ENCODE measurements at regions not wholly inside any gene's neighbourhood (a gene's known extent, or its start where the extent isn't known, plus 50 kb on each side); places are given as distances from the start of the nearest gene placed in this dataset.

DNA sequence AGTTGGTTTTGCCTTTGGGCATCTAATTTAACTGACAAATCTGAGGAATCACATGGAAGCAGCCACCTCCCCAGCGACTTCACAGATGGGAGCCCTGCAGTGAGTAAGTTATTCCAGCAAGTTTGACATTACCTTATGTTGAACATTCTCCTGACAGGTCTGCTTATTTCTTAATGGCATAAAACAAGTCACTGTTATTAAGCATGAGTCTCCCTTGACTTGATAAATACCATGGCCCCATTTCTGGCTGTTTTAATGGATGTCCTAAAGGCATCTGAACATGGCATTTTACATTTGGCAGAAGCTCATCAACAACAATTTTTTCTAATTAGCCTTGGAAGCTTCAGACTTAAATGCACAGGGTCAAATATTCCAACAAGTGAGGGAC is 92.6 kb upstream of the CREB1 start:
- Histone ChIP-seq H2BK5ac (ENCODE audit: low read depth, low read length, poor library complexity, severe bottlenecking) (no peak overlapping the region), H3K4me2 (ENCODE audit: low read depth, low read length) (no peak overlapping the region), H3K4me1 (ENCODE audit: control insufficient read depth, insufficient read depth, low read length) (peaks cover 2% of the 10 kb centered on the region; the same call in 1 of the 2 replicates), H3K27me3 (ENCODE audit: control insufficient read depth, insufficient read depth, low read length) (no peaks in the 10 kb centered on the region), H3K36me3 (ENCODE audit: control insufficient read depth, insufficient read depth, low read length) (no peaks in the 10 kb centered on the region), H3K56ac (ENCODE audit: extremely low read depth, insufficient read depth, low read length) (no peak overlapping the region), H4K8ac (ENCODE audit: low read depth in 2 of 2, low read length in 2 of 2) (no peak overlapping the region), H2BK20ac (ENCODE audit: low read depth, low read length) (no peak overlapping the region), H4K91ac (ENCODE audit: insufficient read depth, low read depth, low read length) (no peak overlapping the region), H3K9me3 (ENCODE audit: control insufficient read depth, insufficient read depth, low read length) (no peaks in the 10 kb centered on the region), H4K5ac (ENCODE audit: low read depth, low read length) (no peak overlapping the region), H2BK120ac (ENCODE audit: low read depth, low read length) (no peak overlapping the region), H3K4ac (ENCODE audit: low read depth, low read length) (no peak overlapping the region), H2AK9ac (replicated peaks; ENCODE audit: low read depth, low read length, poor library complexity) (no peak overlapping the region), H3K9ac (ENCODE audit: low read depth, low read length) (no peak overlapping the region), H3K27ac (ENCODE audit: insufficient read depth, low read length) (no peak overlapping the region), H2AK5ac (ENCODE audit: low read depth, low read length) (no peak overlapping the region), H3K14ac (replicated peaks; ENCODE audit: low read depth, low read length) (no peak overlapping the region), H2AFZ (replicated peaks; ENCODE audit: low read length, poor library complexity) (no peak overlapping the region), H4K20me1 (ENCODE audit: insufficient read depth, low read length) (no peaks in the 10 kb centered on the region), H3K4me3 (ENCODE audit: insufficient read depth, low read depth, low read length) (no peak overlapping the region), H2BK15ac (ENCODE audit: low read depth, low read length) (no peak overlapping the region), H3K9me1 (ENCODE audit: insufficient read depth, low read length) (no peaks in the 10 kb centered on the region), H3K23ac (ENCODE audit: low read depth, low read length) (no peak overlapping the region), H3K18ac (ENCODE audit: low read depth, low read length) (no peak overlapping the region), H3K79me1 (ENCODE audit: low read depth in 1 of 2, low read length in 2 of 2) (no peaks in the 10 kb centered on the region)
- in situ Hi-C loops (cut with MboI; ENCODE audit: low sequenced_read_pairs) (no loop called here), dilution Hi-C loops (cut with HindIII; ENCODE audit: low sequenced_read_pairs, unreplicated experiment) (no loop called here), intact Hi-C loops (cut with micrococcal nuclease) (no loop called here)
- POLR2A ChIA-PET (ENCODE audit: unreplicated experiment) = no interaction called here
- ATAC-seq (ENCODE audit: low read depth) = no peak
- BruUV-seq (replicated peaks) = no TSS peak
- no peak for DNase-seq
- TF ChIP-seq, protein P1, sequence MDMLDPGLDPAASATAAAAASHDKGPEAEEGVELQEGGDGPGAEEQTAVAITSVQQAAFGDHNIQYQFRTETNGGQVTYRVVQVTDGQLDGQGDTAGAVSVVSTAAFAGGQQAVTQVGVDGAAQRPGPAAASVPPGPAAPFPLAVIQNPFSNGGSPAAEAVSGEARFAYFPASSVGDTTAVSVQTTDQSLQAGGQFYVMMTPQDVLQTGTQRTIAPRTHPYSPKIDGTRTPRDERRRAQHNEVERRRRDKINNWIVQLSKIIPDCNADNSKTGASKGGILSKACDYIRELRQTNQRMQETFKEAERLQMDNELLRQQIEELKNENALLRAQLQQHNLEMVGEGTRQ (IDR thresholded peaks at IDR 0.05; ENCODE audit: low read depth, low read length) = no peak
- no peak for TF ChIP-seq MAFK (IDR thresholded peaks at IDR 0.05; ENCODE audit: low read depth, low read length)
- TF ChIP-seq MXI1 (IDR thresholded peaks at IDR 0.05; ENCODE audit: borderline replicate concordance, low read depth, low read length) = no peak
- TF ChIP-seq MAZ (IDR thresholded peaks at IDR 0.05; ENCODE audit: borderline replicate concordance, low read depth, low read length) = no peak
- no peak for TF ChIP-seq CHD1 (IDR thresholded peaks at IDR 0.05; ENCODE audit: low read depth, low read length)
- TF ChIP-seq, protein P2, sequence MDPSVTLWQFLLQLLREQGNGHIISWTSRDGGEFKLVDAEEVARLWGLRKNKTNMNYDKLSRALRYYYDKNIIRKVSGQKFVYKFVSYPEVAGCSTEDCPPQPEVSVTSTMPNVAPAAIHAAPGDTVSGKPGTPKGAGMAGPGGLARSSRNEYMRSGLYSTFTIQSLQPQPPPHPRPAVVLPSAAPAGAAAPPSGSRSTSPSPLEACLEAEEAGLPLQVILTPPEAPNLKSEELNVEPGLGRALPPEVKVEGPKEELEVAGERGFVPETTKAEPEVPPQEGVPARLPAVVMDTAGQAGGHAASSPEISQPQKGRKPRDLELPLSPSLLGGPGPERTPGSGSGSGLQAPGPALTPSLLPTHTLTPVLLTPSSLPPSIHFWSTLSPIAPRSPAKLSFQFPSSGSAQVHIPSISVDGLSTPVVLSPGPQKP (IDR thresholded peaks at IDR 0.05; ENCODE audit: borderline replicate concordance, low read depth, low read length) = no peak
- no peak for TF ChIP-seq POLR2A (IDR thresholded peaks at IDR 0.05; ENCODE audit: low read depth, low read length)
- TF ChIP-seq, protein P3, sequence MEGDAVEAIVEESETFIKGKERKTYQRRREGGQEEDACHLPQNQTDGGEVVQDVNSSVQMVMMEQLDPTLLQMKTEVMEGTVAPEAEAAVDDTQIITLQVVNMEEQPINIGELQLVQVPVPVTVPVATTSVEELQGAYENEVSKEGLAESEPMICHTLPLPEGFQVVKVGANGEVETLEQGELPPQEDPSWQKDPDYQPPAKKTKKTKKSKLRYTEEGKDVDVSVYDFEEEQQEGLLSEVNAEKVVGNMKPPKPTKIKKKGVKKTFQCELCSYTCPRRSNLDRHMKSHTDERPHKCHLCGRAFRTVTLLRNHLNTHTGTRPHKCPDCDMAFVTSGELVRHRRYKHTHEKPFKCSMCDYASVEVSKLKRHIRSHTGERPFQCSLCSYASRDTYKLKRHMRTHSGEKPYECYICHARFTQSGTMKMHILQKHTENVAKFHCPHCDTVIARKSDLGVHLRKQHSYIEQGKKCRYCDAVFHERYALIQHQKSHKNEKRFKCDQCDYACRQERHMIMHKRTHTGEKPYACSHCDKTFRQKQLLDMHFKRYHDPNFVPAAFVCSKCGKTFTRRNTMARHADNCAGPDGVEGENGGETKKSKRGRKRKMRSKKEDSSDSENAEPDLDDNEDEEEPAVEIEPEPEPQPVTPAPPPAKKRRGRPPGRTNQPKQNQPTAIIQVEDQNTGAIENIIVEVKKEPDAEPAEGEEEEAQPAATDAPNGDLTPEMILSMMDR (conservative IDR thresholded peaks at IDR 0.05; ENCODE audit: low read depth, low read length) = no peak
- no peak for TF ChIP-seq NFE2L2 (IDR thresholded peaks at IDR 0.05; ENCODE audit: low read depth, low read length)
- no peak for TF ChIP-seq BHLHE40 (IDR thresholded peaks at IDR 0.05; ENCODE audit: low read depth, low read length)
- TF ChIP-seq RFX5 (IDR thresholded peaks at IDR 0.05; ENCODE audit: low read depth, low read length) = no peak
- no peak for TF ChIP-seq RCOR1 (IDR thresholded peaks at IDR 0.05; ENCODE audit: insufficient replicate concordance, low read length)
- TF ChIP-seq FOS (IDR thresholded peaks at IDR 0.05; ENCODE audit: low read depth, low read length) = no peak
- TF ChIP-seq CEBPB (IDR thresholded peaks at IDR 0.05; ENCODE audit: low read depth, low read length) = no peak
- no peak for TF ChIP-seq RAD21 (IDR thresholded peaks at IDR 0.05; ENCODE audit: low read length)
- TF ChIP-seq SMC3 (IDR thresholded peaks at IDR 0.05; ENCODE audit: low read depth, low read length) = no peak
- no CpG with 5 or more reads among the region's 1 CpG for WGBS, 2 experiments (ENCODE audit: extremely low coverage in 2 of 2, insufficient read length in 1 of 2)
- CTCF ChIA-PET = no interaction called here

Measured in IMR-90 (cell line).